ENCODE measurements at regions not wholly inside any gene's neighbourhood (a gene's known extent, or its start where the extent isn't known, plus 50 kb on each side); places are given as distances from the start of the nearest gene placed in this dataset.

DNA sequence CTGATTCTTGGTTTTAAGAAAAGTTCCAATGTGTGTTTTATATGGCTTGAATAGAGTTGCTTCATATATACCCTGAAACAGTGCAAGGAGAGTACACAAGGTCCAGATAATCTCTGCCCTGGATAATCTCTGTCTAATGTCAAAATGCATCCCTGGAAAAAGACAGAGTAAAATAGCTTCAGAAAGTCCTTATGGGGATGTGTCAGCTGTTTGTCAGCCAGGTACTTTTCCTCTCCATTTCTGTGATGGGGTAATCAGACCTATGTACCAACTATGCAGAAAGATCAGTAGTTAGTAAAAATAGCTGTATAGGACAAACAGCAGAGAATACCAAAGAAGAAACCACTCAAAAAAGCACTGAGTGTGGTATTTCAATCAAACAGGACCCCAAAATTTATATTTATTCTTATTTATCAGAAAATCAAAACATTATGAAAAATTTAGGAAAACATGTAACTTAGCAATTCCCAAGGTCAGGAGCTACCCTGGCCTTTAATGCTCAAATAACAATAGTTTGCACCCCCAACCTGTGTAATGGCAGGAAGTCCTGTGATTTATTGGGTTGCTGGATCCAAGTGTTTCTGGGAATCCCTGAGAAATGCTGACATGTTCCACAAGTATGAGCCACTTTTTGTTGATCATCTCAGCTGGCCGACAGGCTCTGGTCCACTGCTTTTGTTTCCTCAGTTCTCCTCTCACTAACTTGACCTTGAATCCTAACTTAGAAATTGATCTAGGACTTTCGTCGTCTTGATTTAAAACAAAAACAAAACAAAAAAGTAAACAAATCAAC lies 69.6 kb downstream of the MDH1 start:
- Histone ChIP-seq H4K20me1 (ENCODE audit: control insufficient read depth, insufficient read depth, low read depth, low read length) (no peaks in the 10 kb centered on the region), H3K9me3 (ENCODE audit: control insufficient read depth, insufficient read depth, low read length) (no peaks in the 10 kb centered on the region), H3K4me1 (ENCODE audit: control insufficient read depth, low read length) (no peaks in the 10 kb centered on the region), H3K27ac (ENCODE audit: low read depth, low read length) (no peak overlapping the region), H3F3A (ENCODE audit: control insufficient read depth, insufficient read depth) (no peaks in the 10 kb centered on the region), H3K27me3 (ENCODE audit: control insufficient read depth, low read length) (no peaks in the 10 kb centered on the region), H3K4me3 (ENCODE audit: low read length) (no peak overlapping the region), H3K79me2 (ENCODE audit: control insufficient read depth, low read length) (no peaks in the 10 kb centered on the region), H3K9me2 (replicated peaks; ENCODE audit: control insufficient read depth, low read length) (no peaks in the 10 kb centered on the region), H3K4me2 (ENCODE audit: low read length) (no peak overlapping the region), H3K36me3 (ENCODE audit: control insufficient read depth, low read length) (no peaks in the 10 kb centered on the region)
- TF ChIP-seq, protein P1, sequence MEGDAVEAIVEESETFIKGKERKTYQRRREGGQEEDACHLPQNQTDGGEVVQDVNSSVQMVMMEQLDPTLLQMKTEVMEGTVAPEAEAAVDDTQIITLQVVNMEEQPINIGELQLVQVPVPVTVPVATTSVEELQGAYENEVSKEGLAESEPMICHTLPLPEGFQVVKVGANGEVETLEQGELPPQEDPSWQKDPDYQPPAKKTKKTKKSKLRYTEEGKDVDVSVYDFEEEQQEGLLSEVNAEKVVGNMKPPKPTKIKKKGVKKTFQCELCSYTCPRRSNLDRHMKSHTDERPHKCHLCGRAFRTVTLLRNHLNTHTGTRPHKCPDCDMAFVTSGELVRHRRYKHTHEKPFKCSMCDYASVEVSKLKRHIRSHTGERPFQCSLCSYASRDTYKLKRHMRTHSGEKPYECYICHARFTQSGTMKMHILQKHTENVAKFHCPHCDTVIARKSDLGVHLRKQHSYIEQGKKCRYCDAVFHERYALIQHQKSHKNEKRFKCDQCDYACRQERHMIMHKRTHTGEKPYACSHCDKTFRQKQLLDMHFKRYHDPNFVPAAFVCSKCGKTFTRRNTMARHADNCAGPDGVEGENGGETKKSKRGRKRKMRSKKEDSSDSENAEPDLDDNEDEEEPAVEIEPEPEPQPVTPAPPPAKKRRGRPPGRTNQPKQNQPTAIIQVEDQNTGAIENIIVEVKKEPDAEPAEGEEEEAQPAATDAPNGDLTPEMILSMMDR (IDR thresholded peaks at IDR 0.05; ENCODE audit: low read depth, low read length, poor library complexity, severe bottlenecking): no peak
- no peak for TF ChIP-seq EZH2phosphoT487 (IDR thresholded peaks at IDR 0.05; ENCODE audit: borderline replicate concordance, low read length)

DNA sequence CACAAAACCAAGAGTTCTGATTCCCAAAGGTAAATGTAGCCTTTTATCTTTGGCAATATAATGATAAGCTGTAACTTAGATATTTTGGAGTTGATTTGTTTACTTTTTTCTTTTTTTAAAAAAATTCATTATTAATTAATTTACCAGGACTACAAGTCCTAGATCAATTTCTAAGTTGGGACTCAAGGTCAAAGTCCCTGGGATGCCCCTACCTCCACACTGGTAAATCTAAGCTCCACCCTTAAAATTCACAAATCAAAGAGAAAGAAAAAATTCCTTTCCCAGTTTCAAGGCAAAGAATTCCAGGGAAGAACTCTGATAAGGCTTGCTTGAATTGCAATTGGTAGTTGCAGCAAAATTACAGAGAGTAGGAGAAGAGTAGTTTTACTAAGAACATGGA lies 71.3 kb downstream of the MDH1 start:
- no peaks in the 10 kb centered on the region for H3K4me1 ChIP-seq (ENCODE audit: control insufficient read depth, low read length)
- no peaks in the 10 kb centered on the region for H3K9me3 ChIP-seq (ENCODE audit: control insufficient read depth, insufficient read depth, low read length)
- no peak overlapping the region for H3K4me2 ChIP-seq (ENCODE audit: low read length)
- H3K79me2 ChIP-seq (ENCODE audit: control insufficient read depth, low read length): no peaks in the 10 kb centered on the region
- no peaks in the 10 kb centered on the region for H3K27me3 ChIP-seq (ENCODE audit: control insufficient read depth, low read length)
- no peak overlapping the region for H3K27ac ChIP-seq (ENCODE audit: low read depth, low read length)
- TF ChIP-seq, protein P1 (IDR thresholded peaks at IDR 0.05; ENCODE audit: low read depth, low read length, poor library complexity, severe bottlenecking): no peak
- TF ChIP-seq EZH2phosphoT487 (IDR thresholded peaks at IDR 0.05; ENCODE audit: borderline replicate concordance, low read length): no peak
- no peaks in the 10 kb centered on the region for H4K20me1 ChIP-seq (ENCODE audit: control insufficient read depth, insufficient read depth, low read depth, low read length)
- no peaks in the 10 kb centered on the region for H3K9me2 ChIP-seq (replicated peaks; ENCODE audit: control insufficient read depth, low read length)
- no peak overlapping the region for H3K4me3 ChIP-seq (ENCODE audit: low read length)
- no peaks in the 10 kb centered on the region for H3F3A ChIP-seq (ENCODE audit: control insufficient read depth, insufficient read depth)
- no peaks in the 10 kb centered on the region for H3K36me3 ChIP-seq (ENCODE audit: control insufficient read depth, low read length)

DNA sequence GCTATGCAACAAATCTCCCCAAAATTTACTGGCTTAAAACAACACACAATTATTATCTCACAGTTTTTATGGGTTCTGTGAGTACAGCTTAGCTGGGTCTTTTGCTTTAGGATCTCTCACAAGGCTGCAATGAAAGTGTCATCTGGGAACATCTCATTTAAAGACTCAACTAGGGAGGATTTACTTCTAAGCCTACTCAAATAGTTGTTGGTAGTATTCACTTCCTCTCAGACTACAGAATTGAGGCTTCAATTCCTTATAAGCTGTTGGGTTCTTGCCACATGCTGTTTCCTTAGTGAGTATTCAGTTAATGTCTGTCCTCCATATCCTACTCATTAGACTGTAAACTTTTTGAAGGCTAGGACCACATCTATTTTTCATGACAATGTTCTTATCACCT lies 72.3 kb downstream of the MDH1 start:
- Histone ChIP-seq H3K4me2 (ENCODE audit: low read length) (no peak overlapping the region), H3F3A (ENCODE audit: control insufficient read depth, insufficient read depth) (no peaks in the 10 kb centered on the region), H3K27ac (ENCODE audit: low read depth, low read length) (no peak overlapping the region), H3K4me3 (ENCODE audit: low read length) (no peak overlapping the region), H4K20me1 (ENCODE audit: control insufficient read depth, insufficient read depth, low read depth, low read length) (no peaks in the 10 kb centered on the region), H3K4me1 (ENCODE audit: control insufficient read depth, low read length) (no peaks in the 10 kb centered on the region), H3K9me3 (ENCODE audit: control insufficient read depth, insufficient read depth, low read length) (no peaks in the 10 kb centered on the region), H3K36me3 (ENCODE audit: control insufficient read depth, low read length) (no peaks in the 10 kb centered on the region), H3K27me3 (ENCODE audit: control insufficient read depth, low read length) (no peaks in the 10 kb centered on the region), H3K9me2 (replicated peaks; ENCODE audit: control insufficient read depth, low read length) (no peaks in the 10 kb centered on the region), H3K79me2 (ENCODE audit: control insufficient read depth, low read length) (no peaks in the 10 kb centered on the region)
- TF ChIP-seq EZH2phosphoT487 (IDR thresholded peaks at IDR 0.05; ENCODE audit: borderline replicate concordance, low read length): no peak
- TF ChIP-seq, protein P1 (IDR thresholded peaks at IDR 0.05; ENCODE audit: low read depth, low read length, poor library complexity, severe bottlenecking): no peak
